Spleen (tissue), 11 donors: ENCODE measurements at regions not wholly inside any gene's neighbourhood (a gene's known extent, or its start where the extent isn't known, plus 50 kb on each side); places are given as distances from the start of the nearest gene placed in this dataset.

Experiments
- DNase-seq: peaks from one replicate; pipeline ENCODE4 v3.0.0-alpha.2; 2020
- H3K27ac ChIP-seq, 8 donors: fragments of 200-600 bp; sonication (generic) in 7 of 8; 1 replicate in 4 of 8; 2 replicates in 4 of 8; pipeline versions ENCODE4 v1.5.0 to v1.8.0; 2016 to 2021; ENCODE audit warnings: inconsistent platforms in 4 of 8, mild to moderate bottlenecking in 4 of 8, moderate library complexity in 1 of 8
- H3K27me3 ChIP-seq, 7 donors: fragments of 200-600 bp; sonication (generic) in 6 of 7; replicated peaks in 1 of 7; 1 replicate in 4 of 7; 2 replicates in 3 of 7; pipeline versions ENCODE4 v1.5.0 to v1.8.0; 2016 to 2021; ENCODE audit warnings: inconsistent platforms in 3 of 7, mild to moderate bottlenecking in 1 of 7
- H3K36me3 ChIP-seq, 6 donors: fragments of 200-600 bp; sonication (generic) in 5 of 6; 1 replicate in 4 of 6; 2 replicates in 2 of 6; pipeline versions ENCODE4 v1.5.0 to v1.8.0; 2016 to 2021; ENCODE audit warnings: inconsistent platforms in 2 of 6
- H3K4me1 ChIP-seq, 6 donors: fragments of 200-600 bp; sonication (generic) in 5 of 6; 1 replicate in 3 of 6; 2 replicates in 3 of 6; pipeline versions ENCODE4 v1.5.0 to v1.8.0; 2016 to 2021; ENCODE audit warnings: inconsistent platforms in 3 of 6
- H3K4me3 ChIP-seq, 8 donors: fragments of 200-600 bp; sonication (generic) in 7 of 8; 1 replicate in 4 of 8; 2 replicates in 4 of 8; pipeline versions ENCODE4 v1.5.0 to v1.8.0; 2016 to 2021; ENCODE audit warnings: inconsistent platforms in 4 of 8, mild to moderate bottlenecking in 4 of 8, moderate library complexity in 2 of 8
- H3K9me3 ChIP-seq, 8 donors: fragments of 200-600 bp; sonication (generic) in 7 of 8; 1 replicate in 4 of 8; 2 replicates in 4 of 8; pipeline versions ENCODE4 v1.5.0 to v1.8.0; 2016 to 2021; ENCODE audit warnings: inconsistent platforms in 4 of 8
- POLR2A ChIP-seq, 3 donors: fragments of 450-650 bp; IDR thresholded peaks; one replicate each; pipeline ENCODE4 v1.5.1; 2017; ENCODE audit warnings: antibody characterized with exemption in 3 of 3, mild to moderate bottlenecking in 1 of 3
- POLR2AphosphoS5 ChIP-seq, 3 donors: sonication (generic); formaldehyde crosslinking; IDR thresholded peaks; one replicate each; pipeline ENCODE4 v1.5.1; 2017; ENCODE audit warnings: antibody characterized with exemption in 3 of 3
- WGBS, 5 donors: extraction: QIAGEN DNeasy Blood & Tissue Kit in 3 of 5; methylation state at CpG; one replicate each; pipeline versions ENCODE4 v1.1.5 to v1.1.7; 2013 to 2018; 5-methylcytosine and 5-hydroxymethylcytosine counted together
- intact Hi-C: fragments of 100-400 bp; cut with DNase I; formaldehyde crosslinking; loops from one replicate; pipeline ENCODE4 v1.15.0; 2023; ENCODE audit warnings: low total_unique reads
- TF ChIP-seq, protein P1 (sequence below), 11 experiments: fragments of 200-600 bp in 7 of 11; fragments of 450-650 bp in 4 of 11; sonication (generic) in 4 of 11; IDR thresholded peaks in 8 of 11; conservative IDR thresholded peaks in 3 of 11; 1 replicate in 7 of 11; 2 replicates in 4 of 11; pipeline versions ENCODE4 v1.4.0 to v1.8.0; 2016 to 2021; ENCODE audit warnings: antibody characterized with exemption in 11 of 11, inconsistent platforms in 4 of 11, mild to moderate bottlenecking in 1 of 11
- donor health status: healthy with polysubstance abuse.
- donor health status: DM: no; HTN: no; CAD: no; lungs with moderate emphysema.
- donor health status: DM: no; HTN: no; CAD: no.
- donor health status: Bipolar disorder and iron deficiency.
- donor health status: healthy.
- donor health status: DM: no; HTN: no; CAD: no.
- donor health status: DM: yes; HTN: yes; CAD: no.

DNA sequence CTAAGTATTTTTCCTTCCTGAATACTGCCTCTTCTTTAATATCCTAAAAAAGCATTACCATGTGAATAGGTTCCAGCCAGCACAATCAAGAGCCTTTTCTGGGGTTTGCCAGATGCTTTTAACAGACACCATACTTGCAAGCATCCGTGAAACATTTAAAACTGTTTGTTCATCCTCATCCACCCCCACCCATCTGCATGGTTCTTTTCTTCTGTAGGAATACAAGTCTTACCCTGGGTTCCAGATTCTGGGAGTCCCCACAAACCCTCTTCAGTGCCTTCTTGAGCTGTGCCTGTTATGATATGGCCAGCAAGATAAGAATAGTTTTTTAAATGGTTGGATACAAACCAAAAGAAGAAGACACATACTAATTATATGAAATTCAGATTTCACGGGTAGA, 354.9 kb upstream of the PLXNA2 start:
- no peaks in the 10 kb centered on the region for H3K4me1 ChIP-seq
- TF ChIP-seq, protein P1, sequence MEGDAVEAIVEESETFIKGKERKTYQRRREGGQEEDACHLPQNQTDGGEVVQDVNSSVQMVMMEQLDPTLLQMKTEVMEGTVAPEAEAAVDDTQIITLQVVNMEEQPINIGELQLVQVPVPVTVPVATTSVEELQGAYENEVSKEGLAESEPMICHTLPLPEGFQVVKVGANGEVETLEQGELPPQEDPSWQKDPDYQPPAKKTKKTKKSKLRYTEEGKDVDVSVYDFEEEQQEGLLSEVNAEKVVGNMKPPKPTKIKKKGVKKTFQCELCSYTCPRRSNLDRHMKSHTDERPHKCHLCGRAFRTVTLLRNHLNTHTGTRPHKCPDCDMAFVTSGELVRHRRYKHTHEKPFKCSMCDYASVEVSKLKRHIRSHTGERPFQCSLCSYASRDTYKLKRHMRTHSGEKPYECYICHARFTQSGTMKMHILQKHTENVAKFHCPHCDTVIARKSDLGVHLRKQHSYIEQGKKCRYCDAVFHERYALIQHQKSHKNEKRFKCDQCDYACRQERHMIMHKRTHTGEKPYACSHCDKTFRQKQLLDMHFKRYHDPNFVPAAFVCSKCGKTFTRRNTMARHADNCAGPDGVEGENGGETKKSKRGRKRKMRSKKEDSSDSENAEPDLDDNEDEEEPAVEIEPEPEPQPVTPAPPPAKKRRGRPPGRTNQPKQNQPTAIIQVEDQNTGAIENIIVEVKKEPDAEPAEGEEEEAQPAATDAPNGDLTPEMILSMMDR (IDR thresholded peaks at IDR 0.05 in 8 of 11, conservative IDR thresholded peaks at IDR 0.05 in 3 of 11), result no peak
- TF ChIP-seq POLR2AphosphoS5 (IDR thresholded peaks at IDR 0.05) (no peak), POLR2A (IDR thresholded peaks at IDR 0.05) (no peak)
- 85 to 90% (median 87%) methylated on average over 2 of the region's 2 CpGs for WGBS, 5 donors
- intact Hi-C loops, result no loop called here
- H3K27ac ChIP-seq, result no peak overlapping the region
- H3K36me3 ChIP-seq, result no peaks in the 10 kb centered on the region
- no peaks in the 10 kb centered on the region for H3K9me3 ChIP-seq
- no peak for DNase-seq
- H3K4me3 ChIP-seq, result no peak overlapping the region
- H3K27me3 ChIP-seq, result peaks cover 0 to 6% (median 0%) of the 10 kb centered on the region in 7 donors

DNA sequence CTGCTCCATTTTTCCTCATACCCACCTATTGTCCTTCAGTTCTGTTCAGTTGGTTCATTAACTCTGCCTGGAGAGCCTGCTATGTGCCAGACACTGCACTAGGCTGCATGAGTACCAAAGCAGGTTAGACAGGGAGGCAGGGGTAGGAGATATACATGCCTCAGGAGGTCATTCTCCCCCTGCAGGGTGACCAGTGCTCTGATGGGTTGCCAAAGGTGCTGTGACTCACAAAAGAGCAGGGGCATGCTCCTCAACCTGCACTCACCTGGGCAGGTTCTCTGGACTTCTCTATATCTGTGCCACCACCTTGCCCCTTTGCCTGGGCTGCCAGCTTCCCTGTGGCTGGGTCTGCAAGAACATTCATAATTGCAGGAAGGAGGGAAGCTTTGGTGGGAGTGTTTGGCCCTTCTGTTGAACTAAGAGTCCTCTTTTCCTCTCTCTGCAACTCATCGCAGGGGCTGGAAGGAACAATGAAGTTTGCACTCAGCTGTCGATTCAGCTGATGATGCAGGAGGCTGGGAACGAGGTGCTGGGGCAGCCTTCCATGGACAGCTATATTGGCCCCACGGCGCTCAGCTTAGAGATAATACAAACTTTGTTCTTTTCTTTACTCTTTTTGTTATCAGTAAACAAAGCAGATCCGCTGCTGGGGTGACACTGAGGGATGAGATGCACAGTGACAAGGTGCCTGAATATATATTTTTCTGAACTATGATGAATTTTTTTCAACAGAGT, 356.4 kb upstream of the PLXNA2 start:
- Histone ChIP-seq H3K27me3 (peaks cover 0 to 6% (median 0%) of the 10 kb centered on the region in 7 donors), H3K36me3 (no peaks in the 10 kb centered on the region), H3K27ac (no peak overlapping the region), H3K4me1 (no peaks in the 10 kb centered on the region), H3K9me3 (no peaks in the 10 kb centered on the region), H3K4me3 (no peak overlapping the region)
- TF ChIP-seq POLR2AphosphoS5 (IDR thresholded peaks at IDR 0.05) (no peak), POLR2A (IDR thresholded peaks at IDR 0.05) (no peak)
- TF ChIP-seq, protein P1 (IDR thresholded peaks at IDR 0.05 in 8 of 11, conservative IDR thresholded peaks at IDR 0.05 in 3 of 11), result no peak
- intact Hi-C loops, result no loop called here
- 57 to 81% (median 59%) methylated on average over 6 of the region's 6 CpGs for WGBS, 5 donors
- DNase-seq, result no peak

DNA sequence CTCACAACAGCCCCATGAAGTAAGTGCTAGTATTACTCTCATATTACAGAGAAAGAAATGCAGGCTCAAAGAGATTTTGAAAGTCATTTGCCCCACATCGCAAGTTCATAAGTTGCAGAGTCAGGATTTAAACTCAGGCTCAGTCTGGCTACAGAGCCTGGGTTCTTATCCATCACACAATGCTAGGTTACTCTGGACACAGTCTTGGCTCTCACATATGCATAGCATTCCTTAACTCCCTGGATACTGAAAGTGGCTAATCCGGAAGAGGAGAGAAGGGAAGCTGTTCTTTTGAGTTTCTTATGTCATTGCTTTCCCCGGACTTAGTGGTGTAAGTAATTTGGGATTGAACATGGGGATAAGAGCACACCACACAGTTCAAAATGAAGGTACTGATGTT, 357.4 kb upstream of the PLXNA2 start:
- H3K4me1 ChIP-seq, result no peaks in the 10 kb centered on the region
- peaks cover 0 to 6% (median 0%) of the 10 kb centered on the region in 7 donors for H3K27me3 ChIP-seq
- no peak for DNase-seq
- 75 to 86% (median 77%) methylated on average over 3 of the region's 3 CpGs for WGBS, 5 donors
- H3K4me3 ChIP-seq, result no peak overlapping the region
- no peaks in the 10 kb centered on the region for H3K36me3 ChIP-seq
- H3K9me3 ChIP-seq, result no peaks in the 10 kb centered on the region
- H3K27ac ChIP-seq, result no peak overlapping the region
- intact Hi-C loops, result no loop called here
- no peak for TF ChIP-seq POLR2A (IDR thresholded peaks at IDR 0.05)
- TF ChIP-seq, protein P1 (IDR thresholded peaks at IDR 0.05 in 8 of 11, conservative IDR thresholded peaks at IDR 0.05 in 3 of 11), result no peak

DNA sequence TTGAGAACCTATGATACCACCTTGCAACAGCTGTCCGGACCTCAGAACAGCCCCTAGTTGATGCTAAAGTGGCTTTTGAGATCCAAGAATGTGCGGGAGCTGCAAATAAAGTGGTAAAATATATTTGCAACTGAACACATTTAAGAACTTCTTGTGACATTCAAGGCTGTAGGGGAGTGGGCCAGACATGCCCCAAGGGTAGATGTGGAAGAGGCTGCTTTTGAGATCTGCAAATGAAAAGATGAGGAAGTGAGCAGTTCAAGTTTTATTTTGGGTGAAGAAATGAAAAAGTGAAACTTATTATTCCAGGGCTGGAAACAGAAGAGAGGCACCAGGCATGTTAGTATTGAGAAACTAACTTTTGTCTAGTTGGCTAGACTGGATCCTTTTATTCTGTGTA, 359.5 kb upstream of the PLXNA2 start:
- DNase-seq, result no peak
- H3K27me3 ChIP-seq, result peaks cover 0 to 6% (median 0%) of the 10 kb centered on the region in 7 donors
- H3K4me3 ChIP-seq, result no peak overlapping the region
- no peak for TF ChIP-seq POLR2AphosphoS5 (IDR thresholded peaks at IDR 0.05)
- TF ChIP-seq POLR2A (IDR thresholded peaks at IDR 0.05), result no peak
- TF ChIP-seq, protein P1 (IDR thresholded peaks at IDR 0.05 in 8 of 11, conservative IDR thresholded peaks at IDR 0.05 in 3 of 11), result no peak
- 37 to 65% (median 60%) methylated on average over 2 of the region's 2 CpGs for WGBS, 5 donors
- H3K4me1 ChIP-seq, result no peaks in the 10 kb centered on the region
- H3K36me3 ChIP-seq, result no peaks in the 10 kb centered on the region
- H3K9me3 ChIP-seq, result no peaks in the 10 kb centered on the region
- no peak overlapping the region for H3K27ac ChIP-seq
- intact Hi-C loops, result no loop called here
